IPS-NIHi7 (cell line): ENCODE measurements at regions not wholly inside any gene's neighbourhood (a gene's known extent, or its start where the extent isn't known, plus 50 kb on each side); places are given as distances from the start of the nearest gene placed in this dataset.

Source experiments
- DNase-seq: peaks from one replicate; pipeline ENCODE4 v3.0.0; 2012; ENCODE audit warnings: mixed read lengths; ENCODE audit errors: extremely low spot score

- DNase-seq, result no peak
These were observed 130.8 kb downstream of the PHLDA1 start for GRCh38 chr12:75900781-75901254.

DNA sequence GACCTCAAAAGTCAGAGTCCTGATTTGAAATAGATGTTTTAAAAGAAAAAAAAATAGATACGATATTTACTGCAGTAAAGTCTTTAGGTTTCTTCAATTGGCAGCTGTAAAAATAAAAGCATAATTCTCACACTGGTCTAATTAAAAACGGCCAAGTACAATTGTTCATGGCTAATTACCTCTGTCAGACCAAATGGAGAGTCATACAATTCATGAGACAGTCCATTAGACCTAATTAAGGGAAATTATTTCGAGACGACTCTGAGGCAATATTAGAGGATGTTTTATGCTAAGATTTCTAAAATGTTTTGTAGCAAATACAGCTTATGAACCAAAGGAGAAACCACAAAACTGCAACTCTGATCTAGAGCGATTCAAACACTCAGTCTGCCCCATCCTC lies 131.3 kb downstream of the PHLDA1 start:
- no peak for DNase-seq

DNA sequence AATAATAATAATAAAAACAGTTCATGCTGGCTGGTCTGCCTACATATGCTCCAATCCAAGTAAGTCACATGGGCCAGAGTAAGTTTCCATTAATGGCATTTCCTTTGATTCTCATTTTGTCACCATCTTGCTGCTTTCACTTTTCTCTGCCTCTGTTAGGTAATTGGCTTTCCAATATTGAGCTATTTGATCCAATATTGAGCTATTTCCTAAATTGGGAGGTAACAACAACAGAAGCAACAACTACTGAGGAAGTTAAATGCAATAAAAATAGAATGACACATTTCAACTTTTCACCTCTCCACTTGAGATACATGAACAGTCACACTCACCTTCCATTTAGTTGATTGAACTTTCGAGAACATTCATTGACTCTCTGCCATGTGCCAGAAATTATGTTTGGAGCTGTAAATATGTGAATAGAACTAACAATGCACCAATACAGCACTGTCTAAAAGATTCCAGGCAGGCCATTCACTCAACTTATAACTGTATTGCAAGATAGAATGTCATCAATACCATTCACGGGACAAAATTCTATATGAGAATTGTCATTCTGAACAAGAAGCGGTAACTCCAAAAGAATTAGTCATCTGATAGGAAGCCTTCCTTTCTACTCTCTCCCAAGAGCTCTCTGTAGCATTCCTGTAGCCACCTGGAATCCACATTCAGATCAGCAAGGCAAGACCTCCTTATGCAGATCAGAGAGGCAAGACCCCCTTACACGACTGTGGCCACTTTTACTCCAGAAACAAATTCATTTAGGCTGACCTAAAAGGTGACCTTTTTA lies 136.4 kb downstream of the PHLDA1 start:
- no peak for DNase-seq

DNA sequence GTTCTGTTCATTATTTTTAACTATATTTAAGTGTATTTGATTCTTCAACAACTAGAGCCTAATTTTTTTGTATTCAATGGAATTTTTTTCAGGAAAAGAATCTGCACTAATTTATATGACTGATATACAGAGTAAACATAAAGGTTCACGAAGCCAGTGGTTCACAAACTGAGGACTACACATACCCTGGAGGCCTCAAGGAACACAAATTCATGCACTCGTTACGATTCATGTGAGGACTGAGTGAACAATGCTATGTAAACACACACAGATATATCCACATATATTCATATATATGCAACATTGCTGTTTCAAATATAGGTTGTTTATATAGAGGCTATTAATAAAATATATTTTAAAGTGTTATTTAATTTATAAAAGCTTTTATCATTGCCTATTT lies 137.8 kb downstream of the PHLDA1 start:
- no peak for DNase-seq

DNA sequence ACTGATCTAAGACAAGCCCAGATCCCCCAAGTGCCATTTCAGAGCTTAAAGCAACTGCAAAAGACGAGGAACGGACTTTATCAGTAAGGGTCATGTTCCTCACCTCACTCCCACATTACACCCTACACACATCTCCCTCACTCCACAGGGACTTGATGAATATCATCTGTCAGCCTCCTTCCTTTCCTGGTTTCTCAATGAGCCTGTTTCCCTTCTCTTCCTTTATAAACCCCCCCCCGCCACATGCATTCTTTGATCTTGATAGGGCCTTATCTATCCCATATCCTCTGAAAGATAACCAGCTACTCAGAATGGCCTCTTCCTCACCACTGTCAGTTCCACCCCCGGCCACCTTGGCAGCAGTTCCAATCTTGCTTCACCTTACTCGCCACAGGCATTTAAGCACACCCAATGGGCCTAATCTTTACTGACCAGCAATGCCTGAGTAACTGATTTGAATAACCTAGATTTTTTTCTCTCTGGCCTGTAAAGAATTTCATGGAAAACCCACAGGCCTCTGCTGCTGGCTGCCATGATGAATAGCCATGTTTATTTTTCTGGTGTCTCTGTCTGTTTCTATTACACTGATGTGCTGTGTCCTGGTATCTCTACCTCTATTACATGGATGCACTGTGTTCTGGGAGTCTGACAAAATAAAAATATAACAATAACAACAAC lies 138.7 kb downstream of the PHLDA1 start:
- peak; percentile 47 for DNase-seq

- DNase-seq, result no peak
These were observed 140.5 kb downstream of the PHLDA1 start for GRCh38 chr12:75891072-75891471.

DNA sequence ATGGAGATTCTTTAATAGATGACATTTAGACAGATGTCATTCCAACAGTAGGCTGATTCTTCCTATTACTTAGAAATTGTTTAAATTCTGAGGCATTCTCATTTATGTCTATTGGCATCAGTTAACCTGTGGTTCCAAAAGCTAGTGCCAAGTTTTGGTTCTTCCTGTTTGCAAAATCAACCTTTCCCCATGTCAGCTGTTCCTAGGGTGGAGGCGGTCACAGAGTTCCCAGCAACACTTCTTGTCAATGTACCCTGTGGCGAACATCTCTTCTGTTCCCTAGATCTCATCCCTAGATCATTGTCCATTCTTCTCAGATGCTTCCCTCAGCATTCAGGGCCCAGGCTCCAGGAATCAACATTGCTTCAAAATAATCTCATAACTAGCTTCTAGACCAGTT lies 140.9 kb downstream of the PHLDA1 start:
- DNase-seq, result no peak

DNA sequence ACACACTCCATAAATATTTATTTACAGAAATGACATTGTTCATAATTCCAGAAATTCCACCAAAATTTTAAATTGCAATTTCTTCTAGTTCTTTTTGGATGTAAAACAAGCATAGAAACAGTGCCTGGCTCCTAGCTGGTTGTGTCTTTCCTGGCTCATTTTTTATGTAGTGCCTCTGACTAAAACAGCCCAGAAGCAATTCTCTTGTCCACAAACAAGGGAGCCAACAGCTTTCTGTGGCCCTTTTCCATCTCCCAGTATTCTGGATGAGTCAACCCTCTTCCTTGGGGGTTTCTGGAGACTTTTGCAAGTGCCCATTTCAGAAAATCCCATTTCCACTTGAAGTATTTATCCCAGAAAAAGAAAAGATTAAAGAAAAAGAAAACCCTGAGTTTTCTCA lies 141.4 kb downstream of the PHLDA1 start:
- no peak for DNase-seq

DNA sequence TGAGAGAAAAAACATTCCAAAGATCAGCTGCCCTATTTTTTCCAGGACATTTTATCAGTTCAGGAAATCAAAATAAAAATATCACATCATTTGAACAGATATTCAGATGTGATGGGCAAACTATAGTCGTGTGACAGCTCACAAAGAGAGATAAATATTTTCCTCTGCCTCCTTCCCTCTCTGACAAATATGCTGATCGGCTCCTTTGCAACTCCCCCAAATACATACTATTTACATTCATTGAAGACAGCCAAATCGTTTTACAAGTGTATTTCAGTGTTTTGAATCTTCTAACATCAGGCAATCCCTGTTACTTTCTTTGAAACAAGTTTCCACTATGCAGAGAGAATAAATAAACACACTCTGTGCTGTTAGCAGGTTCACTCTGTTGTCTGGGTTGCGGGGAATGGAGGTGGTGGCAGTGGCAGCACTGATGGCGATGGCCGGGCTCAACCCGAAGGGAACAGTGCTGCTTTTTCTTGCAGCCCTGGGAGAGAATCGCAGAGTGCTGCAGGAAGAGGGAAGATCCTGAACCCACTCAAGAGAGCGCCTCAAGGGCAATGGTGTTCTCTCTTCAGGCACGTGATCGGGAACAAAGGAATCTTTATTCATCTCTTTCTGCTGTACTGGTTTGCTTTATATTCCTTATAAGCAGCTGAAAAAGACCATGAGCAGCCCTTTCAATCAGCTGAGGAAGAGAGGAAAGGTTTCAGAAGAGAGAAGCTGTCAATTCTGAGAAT lies 142.5 kb downstream of the PHLDA1 start:
- peak; percentile 46 for DNase-seq

GRCh38 chr12:75888399-75888798 lies 143.2 kb downstream of the PHLDA1 start:
- DNase-seq, result no peak

- DNase-seq, result no peak
These were observed 143.6 kb downstream of the PHLDA1 start for GRCh38 chr12:75887979-75888378.

DNA sequence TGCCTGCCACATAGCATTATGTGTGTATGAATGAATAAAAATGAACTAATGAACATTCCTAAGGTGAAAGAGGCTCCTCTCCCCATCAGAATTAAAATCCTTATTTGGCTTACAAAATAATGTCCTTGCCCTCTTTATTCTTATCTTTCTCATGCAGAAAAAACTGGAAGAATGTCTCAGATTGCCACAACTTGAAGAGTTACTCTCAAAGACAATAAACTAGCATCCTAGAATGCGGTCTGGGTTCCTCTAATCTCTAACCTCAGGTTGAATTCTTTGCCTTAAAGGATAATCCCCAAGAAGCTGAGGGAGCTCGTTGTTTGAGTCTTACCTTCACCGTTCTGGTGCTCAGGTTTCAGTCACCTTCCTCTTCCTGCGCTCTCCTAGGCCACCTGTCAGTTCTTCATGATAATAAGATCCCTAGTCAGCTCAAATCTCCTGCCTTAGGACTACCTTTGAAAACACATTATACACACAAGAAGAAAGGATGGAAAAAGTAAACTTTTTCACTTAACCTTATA lies 147.1 kb downstream of the PHLDA1 start:
- peak; percentile 32 for DNase-seq

GRCh38 chr12:75883241-75883640 lies 148.3 kb downstream of the PHLDA1 start:
- no peak for DNase-seq

GRCh38 chr12:75882421-75882820 lies 149.2 kb downstream of the PHLDA1 start:
- no peak for DNase-seq

DNA sequence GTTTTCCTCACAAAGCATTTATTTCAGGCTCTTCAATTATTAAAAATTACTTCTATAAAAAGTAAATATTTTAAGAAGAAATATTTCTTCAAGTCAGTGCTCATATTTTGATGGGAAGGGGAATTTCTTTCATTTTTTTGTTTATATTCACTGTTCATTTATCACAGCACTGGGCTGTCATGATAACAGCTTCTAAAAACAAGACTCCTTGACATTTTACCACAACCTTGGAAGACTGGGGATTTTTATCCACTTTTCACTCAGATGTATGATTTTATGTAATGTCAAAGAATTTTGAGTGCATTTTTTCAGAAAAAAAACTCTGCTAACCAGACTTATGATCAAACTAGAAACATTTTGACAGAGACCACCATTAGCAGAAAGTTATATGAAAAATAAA lies 149.7 kb downstream of the PHLDA1 start:
- no peak for DNase-seq

- no peak for DNase-seq
These were observed 153.6 kb downstream of the PHLDA1 start for GRCh38 chr12:75877763-75878621.

GRCh38 chr12:75876832-75877762 lies 154.5 kb downstream of the PHLDA1 start:
- DNase-seq, result no peak

DNA sequence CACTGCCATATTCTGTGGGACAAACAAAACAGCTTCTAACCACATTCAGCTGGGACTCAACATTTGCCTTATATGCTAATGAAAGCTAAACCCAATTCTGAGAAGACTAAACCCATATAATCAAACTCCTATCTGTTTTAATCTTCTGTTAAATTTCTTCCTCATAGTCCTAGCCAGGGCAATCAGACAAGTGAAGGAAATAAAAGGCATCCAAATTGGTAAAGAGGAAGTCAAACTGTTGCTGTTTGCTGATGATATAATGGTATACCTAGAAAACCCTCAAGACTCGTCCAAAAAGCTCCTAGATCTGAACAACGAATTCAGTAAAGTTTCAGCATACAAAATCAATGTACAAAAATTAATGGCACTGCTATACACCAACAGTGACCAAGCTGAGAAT lies 157.1 kb downstream of the PHLDA1 start:
- DNase-seq, result no peak

DNA sequence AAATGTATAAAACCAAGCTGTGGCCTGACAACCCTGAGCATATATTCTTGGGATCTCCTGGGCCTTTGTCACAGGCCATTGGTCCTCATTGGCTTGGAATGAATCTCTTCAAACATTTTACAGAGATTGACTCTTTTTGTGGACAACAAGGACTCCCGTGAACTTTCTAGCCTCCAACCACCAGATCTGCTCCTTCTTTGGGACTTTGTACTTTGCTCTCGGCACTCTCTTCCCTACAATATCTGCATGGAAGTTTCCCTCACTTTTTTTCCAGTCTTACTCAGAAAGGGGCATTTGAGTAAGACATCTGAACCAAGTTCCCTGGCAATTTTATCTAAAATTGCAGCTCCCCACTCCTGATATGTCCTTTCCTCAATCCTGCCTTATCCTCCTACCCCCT lies 158.8 kb downstream of the PHLDA1 start:
- no peak for DNase-seq

DNA sequence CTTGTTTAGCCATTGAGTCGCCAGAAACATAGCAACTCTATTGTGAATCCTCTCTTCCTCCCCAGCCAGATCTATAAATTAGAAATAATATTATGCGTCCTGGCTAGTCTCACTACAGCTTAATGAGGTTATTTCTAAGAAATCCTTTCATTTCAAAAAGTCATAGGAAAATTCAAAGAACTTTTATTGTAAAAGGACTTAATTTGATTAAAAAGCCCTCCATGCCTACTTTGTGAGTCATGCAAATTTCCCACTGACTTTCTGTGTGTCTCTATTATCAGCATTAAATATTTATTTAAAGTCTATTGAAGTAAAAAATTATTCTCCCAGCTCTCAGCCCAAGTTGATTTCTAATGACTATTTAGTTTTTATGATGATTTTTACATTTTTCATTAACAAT lies 160.7 kb downstream of the PHLDA1 start:
- no peak for DNase-seq
